HepG2 (cell line): ENCODE measurements at regions not wholly inside any gene's neighbourhood (a gene's known extent, or its start where the extent isn't known, plus 50 kb on each side); places are given as distances from the start of the nearest gene placed in this dataset.

ENCODE experiments used
- ATAC-seq: fragments of 200-7000 bp; cut with Tn5 transposase; 3 replicates; pipeline ENCODE4 v1.9.1; 2020; ENCODE audit warnings: mild to moderate bottlenecking, moderate library complexity
- BruUV-seq: library from RNA; stranded (reverse); fragments of 400-500 nt; replicated peaks from 2 replicates; lab custom pipeline; 2021; lab: Mats Ljungman, UMichigan
- CTCF ChIA-PET: fragments of 300-600 bp; formaldehyde crosslinking; extraction: SDS; loops from one replicate; lab custom pipeline; 2021; ENCODE audit warnings: low total read pairs, inconsistent platforms, low intra/inter-chr PET ratio; lab: Yijun Ruan, JAX
- POLR2A ChIA-PET: fragments of 350-600 bp; sonication (Branson Sonifier 250); formaldehyde crosslinking; loops from one replicate; lab custom pipeline; 2020; ENCODE audit warnings: antibody characterized with exemption, inconsistent platforms; lab: Yijun Ruan, JAX
- DNase-seq: peaks from one replicate; pipeline ENCODE4 v3.0.0-alpha.2; 2015; ENCODE audit warnings: low spot score
- FAIRE-seq: peaks from 3 replicates; lab custom pipeline; 2011; peaks lifted over from hg19 to GRCh38; lab: Jason Lieb, UNC
- H2AFZ ChIP-seq: one replicate; pipeline ENCODE4 v1.6.1; 2011; ENCODE audit warnings: low read length, inconsistent platforms
- H3K27ac ChIP-seq: fragments of 300-600 bp; 3 replicates; pipeline ENCODE4 v1.8.0; 2011; ENCODE audit warnings: mixed run types, mild to moderate bottlenecking, mixed read lengths, low read length, inconsistent platforms; ENCODE audit not compliant: insufficient read depth; ENCODE audit errors: extremely low read length
- H3K27me3 ChIP-seq, 2 experiments: fragments of 200-600 bp in 1 of 2; 2 replicates in 1 of 2; 3 replicates in 1 of 2; pipeline versions ENCODE4 v1.6.0 to v1.8.0; 2011; ENCODE audit warnings: low read length in 2 of 2, mild to moderate bottlenecking in 2 of 2, moderate library complexity in 2 of 2, inconsistent platforms in 1 of 2; ENCODE audit not compliant: insufficient read depth in 2 of 2, control insufficient read depth in 1 of 2
- H3K36me3 ChIP-seq, 2 experiments: fragments of 200-600 bp in 1 of 2; replicated peaks in 1 of 2; 2 replicates in 1 of 2; 3 replicates in 1 of 2; pipeline versions ENCODE4 v1.5.1 to v1.8.0; 2011; ENCODE audit warnings: low read length in 2 of 2, inconsistent platforms in 1 of 2; ENCODE audit not compliant: insufficient read depth in 2 of 2, control insufficient read depth in 1 of 2
- H3K4me1 ChIP-seq: 2 replicates; pipeline ENCODE4 v1.5.1; 2012; ENCODE audit warnings: low read length, inconsistent platforms; ENCODE audit not compliant: insufficient read depth
- H3K4me2 ChIP-seq: 2 replicates; pipeline ENCODE4 v1.6.0; 2011; ENCODE audit warnings: low read depth, low read length, inconsistent platforms
- H3K4me3 ChIP-seq, 3 experiments: fragments of 200-600 bp in 1 of 3; sonication (generic), shearing (Covaris generic) in 1 of 3; replicated peaks in 1 of 3; 2 replicates each; pipeline ENCODE4 v1.5.1; 2011 to 2016; ENCODE audit warnings: low read length in 3 of 3, inconsistent platforms in 2 of 3, low read depth in 2 of 3, mild to moderate bottlenecking in 2 of 3, control low read depth in 1 of 3, mixed read lengths in 1 of 3; ENCODE audit not compliant: insufficient read depth in 1 of 3
- H3K79me2 ChIP-seq: one replicate; pipeline ENCODE4 v1.6.1; 2011; ENCODE audit warnings: low read length, inconsistent platforms; ENCODE audit not compliant: insufficient read depth
- H3K9ac ChIP-seq: 2 replicates; pipeline ENCODE4 v1.6.0; 2011; ENCODE audit warnings: mild to moderate bottlenecking, low read depth, low read length, inconsistent platforms; ENCODE audit not compliant: insufficient read depth
- H3K9me3 ChIP-seq: 2 replicates; pipeline ENCODE4 v1.5.1; 2012; ENCODE audit warnings: mild to moderate bottlenecking, low read length
- H4K20me1 ChIP-seq: 2 replicates; pipeline ENCODE4 v1.6.0; 2011; ENCODE audit warnings: inconsistent platforms, mild to moderate bottlenecking, low read length, moderate library complexity; ENCODE audit not compliant: insufficient read depth
- ATF7-NPFF ChIP-seq: sonication (generic); formaldehyde crosslinking; IDR thresholded peaks from 2 replicates; pipeline ENCODE4 v1.8.1; 2023; ENCODE audit warnings: mild to moderate bottlenecking, low read depth, missing genetic modification reagents, moderate library complexity
- BHLHE40 ChIP-seq: IDR thresholded peaks from 2 replicates; pipeline ENCODE4 v1.6.1; 2011; ENCODE audit warnings: low read length, improper control_type of control experiment
- BRD4 ChIP-seq: sonication (generic); formaldehyde crosslinking; IDR thresholded peaks from 2 replicates; pipeline ENCODE4 v1.4.0; 2020; ENCODE audit warnings: missing genetic modification reagents
- DNMT1 ChIP-seq: sonication (generic); formaldehyde crosslinking; IDR thresholded peaks from 2 replicates; pipeline ENCODE4 v1.5.1; 2020; ENCODE audit warnings: mild to moderate bottlenecking, missing genetic modification reagents
- FOXO1 ChIP-seq: sonication (generic); formaldehyde crosslinking; IDR thresholded peaks from 2 replicates; pipeline ENCODE4 v1.4.0; 2020; ENCODE audit warnings: missing genetic modification reagents
- POLR2G ChIP-seq: fragments of 200-400 bp; formaldehyde crosslinking; IDR thresholded peaks from 2 replicates; pipeline ENCODE4 v1.6.1; 2018; ENCODE audit warnings: mild to moderate bottlenecking, low read depth, low read length, moderate library complexity
- REXO4 ChIP-seq: sonication (generic); formaldehyde crosslinking; IDR thresholded peaks from 2 replicates; pipeline ENCODE4 v1.8.0; 2022; ENCODE audit warnings: missing genetic modification reagents, mild to moderate bottlenecking, borderline replicate concordance
- SMARCC2 ChIP-seq: fragments of 450-650 bp; IDR thresholded peaks from 2 replicates; pipeline ENCODE4 v1.6.1; 2017; ENCODE audit warnings: antibody characterized with exemption, mild to moderate bottlenecking
- SMYD3 ChIP-seq: sonication (generic); formaldehyde crosslinking; IDR thresholded peaks from 2 replicates; pipeline ENCODE4 v1.8.1; 2023; ENCODE audit warnings: mild to moderate bottlenecking, missing genetic modification reagents
- SRY ChIP-seq: sonication (generic); formaldehyde crosslinking; IDR thresholded peaks from 2 replicates; pipeline ENCODE4 v1.8.0; 2022; ENCODE audit warnings: mild to moderate bottlenecking, missing genetic modification reagents
- TOE1 ChIP-seq: sonication (generic); formaldehyde crosslinking; IDR thresholded peaks from 2 replicates; pipeline ENCODE4 v1.4.0; 2020; ENCODE audit warnings: mild to moderate bottlenecking, missing genetic modification reagents
- ZMAT3 ChIP-seq: sonication (generic); formaldehyde crosslinking; conservative IDR thresholded peaks from 2 replicates; pipeline ENCODE4 v1.7.0; 2021; ENCODE audit warnings: missing genetic modification reagents
- ZMYM2 ChIP-seq: sonication (generic); formaldehyde crosslinking; IDR thresholded peaks from 2 replicates; pipeline ENCODE4 v1.8.0; 2022; ENCODE audit warnings: mild to moderate bottlenecking, missing genetic modification reagents
- ZNF17 ChIP-seq: sonication (generic); formaldehyde crosslinking; IDR thresholded peaks from 2 replicates; pipeline ENCODE4 v1.5.0; 2020; ENCODE audit warnings: mild to moderate bottlenecking, missing genetic modification reagents
- ZNF432 ChIP-seq: sonication (generic); formaldehyde crosslinking; IDR thresholded peaks from 2 replicates; pipeline ENCODE4 v1.5.0; 2020; ENCODE audit warnings: missing genetic modification reagents, mild to moderate bottlenecking, borderline replicate concordance
- in situ Hi-C: cut with HindIII; loops from 2 replicates; pipeline ENCODE4 v1.10.0; 2017; ENCODE audit warnings: low pct_unique_long_range_greater_than_20kb; ENCODE audit not compliant: extremely low pct_ligation_motif_present
- intact Hi-C: fragments of 100-400 bp; cut with micrococcal nuclease; formaldehyde crosslinking; loops from one replicate; pipeline ENCODE4 v1.10.0; 2022; ENCODE audit not compliant: unreplicated experiment
- TF ChIP-seq, protein P1 (sequence below): sonication (generic); formaldehyde crosslinking; IDR thresholded peaks from 2 replicates; pipeline ENCODE4 v1.4.0; 2020; ENCODE audit warnings: mild to moderate bottlenecking, missing genetic modification reagents
- TF ChIP-seq, protein P2 (sequence below): sonication (generic); formaldehyde crosslinking; IDR thresholded peaks from 2 replicates; pipeline ENCODE4 v1.5.1; 2020; ENCODE audit warnings: mild to moderate bottlenecking, missing genetic modification reagents
- TF ChIP-seq, protein P3 (sequence below): sonication (generic); formaldehyde crosslinking; IDR thresholded peaks from 2 replicates; pipeline ENCODE4 v1.5.0; 2020; ENCODE audit warnings: missing genetic modification reagents
- TF ChIP-seq, protein P4 (sequence below): sonication (generic); formaldehyde crosslinking; IDR thresholded peaks from 2 replicates; pipeline ENCODE4 v1.4.0; 2020; ENCODE audit warnings: missing genetic modification reagents

DNA sequence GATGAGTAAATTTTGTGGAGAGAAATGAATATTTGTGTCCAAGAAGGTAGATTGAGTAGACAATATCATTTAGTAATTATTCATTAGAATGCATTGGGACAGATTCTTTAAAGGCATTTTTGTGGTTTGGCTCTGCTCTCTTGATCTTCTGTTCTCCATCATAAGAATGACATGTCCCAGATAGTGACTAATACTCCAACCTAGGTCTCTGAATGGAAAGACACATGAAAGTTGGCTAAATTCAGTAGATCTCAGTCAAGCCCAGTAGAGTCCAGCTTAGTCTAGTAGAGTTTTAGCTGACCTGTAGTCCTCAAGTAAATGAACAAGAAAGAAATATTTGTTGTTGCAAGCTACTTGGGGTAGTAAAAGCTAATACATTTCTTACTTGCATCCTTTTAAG, 61.8 kb upstream of the DNAH14 start:
- Histone ChIP-seq H3K27ac (no peak overlapping the region), H3K9me3 (no peaks in the 10 kb centered on the region), H3K4me3 (no peak overlapping the region), H3K79me2 (no peaks in the 10 kb centered on the region), H3K36me3 (no peaks in the 10 kb centered on the region), H2AFZ (no peak overlapping the region), H3K9ac (no peak overlapping the region), H3K4me1 (no peaks in the 10 kb centered on the region), H3K4me2 (no peak overlapping the region), H3K27me3 (no peaks in the 10 kb centered on the region; a peak in 1 of 5 replicates), H4K20me1 (no peaks in the 10 kb centered on the region)
- CTCF ChIA-PET = no interaction called here
- BruUV-seq = no TSS peak
- DNase-seq (no peak), FAIRE-seq (no peak), ATAC-seq (no peak)
- in situ Hi-C loops = no loop called here
- intact Hi-C loops = no loop called here
- POLR2A ChIA-PET = no interaction called here
- no peak for TF ChIP-seq POLR2G
- TF ChIP-seq ZMAT3 (CRISPR knock-in tag) = no peak
- no peak for TF ChIP-seq ZNF17 (CRISPR knock-in tag)
- TF ChIP-seq TOE1 = no peak
- no peak for TF ChIP-seq REXO4
- TF ChIP-seq, protein P1, sequence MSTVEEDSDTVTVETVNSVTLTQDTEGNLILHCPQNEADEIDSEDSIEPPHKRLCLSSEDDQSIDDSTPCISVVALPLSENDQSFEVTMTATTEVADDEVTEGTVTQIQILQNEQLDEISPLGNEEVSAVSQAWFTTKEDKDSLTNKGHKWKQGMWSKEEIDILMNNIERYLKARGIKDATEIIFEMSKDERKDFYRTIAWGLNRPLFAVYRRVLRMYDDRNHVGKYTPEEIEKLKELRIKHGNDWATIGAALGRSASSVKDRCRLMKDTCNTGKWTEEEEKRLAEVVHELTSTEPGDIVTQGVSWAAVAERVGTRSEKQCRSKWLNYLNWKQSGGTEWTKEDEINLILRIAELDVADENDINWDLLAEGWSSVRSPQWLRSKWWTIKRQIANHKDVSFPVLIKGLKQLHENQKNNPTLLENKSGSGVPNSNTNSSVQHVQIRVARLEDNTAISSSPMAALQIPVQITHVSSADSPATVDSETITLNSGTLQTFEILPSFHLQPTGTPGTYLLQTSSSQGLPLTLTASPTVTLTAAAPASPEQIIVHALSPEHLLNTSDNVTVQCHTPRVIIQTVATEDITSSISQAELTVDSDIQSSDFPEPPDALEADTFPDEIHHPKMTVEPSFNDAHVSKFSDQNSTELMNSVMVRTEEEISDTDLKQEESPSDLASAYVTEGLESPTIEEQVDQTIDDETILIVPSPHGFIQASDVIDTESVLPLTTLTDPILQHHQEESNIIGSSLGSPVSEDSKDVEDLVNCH (CRISPR knock-in tag) = no peak
- no peak for TF ChIP-seq SMYD3
- no peak for TF ChIP-seq FOXO1 (CRISPR knock-in tag)
- TF ChIP-seq, protein P2, sequence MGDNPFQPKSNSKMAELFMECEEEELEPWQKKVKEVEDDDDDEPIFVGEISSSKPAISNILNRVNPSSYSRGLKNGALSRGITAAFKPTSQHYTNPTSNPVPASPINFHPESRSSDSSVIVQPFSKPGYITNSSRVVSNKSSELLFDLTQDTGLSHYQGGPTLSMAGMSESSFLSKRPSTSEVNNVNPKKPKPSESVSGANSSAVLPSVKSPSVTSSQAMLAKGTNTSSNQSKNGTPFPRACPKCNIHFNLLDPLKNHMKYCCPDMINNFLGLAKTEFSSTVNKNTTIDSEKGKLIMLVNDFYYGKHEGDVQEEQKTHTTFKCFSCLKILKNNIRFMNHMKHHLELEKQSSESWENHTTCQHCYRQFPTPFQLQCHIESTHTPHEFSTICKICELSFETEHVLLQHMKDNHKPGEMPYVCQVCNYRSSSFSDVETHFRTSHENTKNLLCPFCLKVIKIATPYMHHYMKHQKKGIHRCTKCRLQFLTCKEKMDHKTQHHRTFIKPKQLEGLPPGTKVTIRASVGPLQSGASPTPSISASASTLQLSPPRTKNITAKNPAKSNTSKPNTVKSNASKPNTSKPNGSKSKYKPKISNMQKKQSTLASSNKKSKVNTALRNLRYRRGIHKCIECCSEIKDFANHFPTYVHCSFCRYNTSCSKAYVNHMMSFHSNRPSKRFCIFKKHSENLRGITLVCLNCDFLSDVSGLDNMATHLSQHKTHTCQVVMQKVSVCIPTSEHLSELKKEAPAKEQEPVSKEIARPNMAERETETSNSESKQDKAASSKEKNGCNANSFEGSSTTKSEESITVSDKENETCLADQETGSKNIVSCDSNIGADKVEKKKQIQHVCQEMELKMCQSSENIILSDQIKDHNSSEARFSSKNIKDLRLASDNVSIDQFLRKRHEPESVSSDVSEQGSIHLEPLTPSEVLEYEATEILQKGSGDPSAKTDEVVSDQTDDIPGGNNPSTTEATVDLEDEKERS (CRISPR knock-in tag) = no peak
- TF ChIP-seq, protein P3, sequence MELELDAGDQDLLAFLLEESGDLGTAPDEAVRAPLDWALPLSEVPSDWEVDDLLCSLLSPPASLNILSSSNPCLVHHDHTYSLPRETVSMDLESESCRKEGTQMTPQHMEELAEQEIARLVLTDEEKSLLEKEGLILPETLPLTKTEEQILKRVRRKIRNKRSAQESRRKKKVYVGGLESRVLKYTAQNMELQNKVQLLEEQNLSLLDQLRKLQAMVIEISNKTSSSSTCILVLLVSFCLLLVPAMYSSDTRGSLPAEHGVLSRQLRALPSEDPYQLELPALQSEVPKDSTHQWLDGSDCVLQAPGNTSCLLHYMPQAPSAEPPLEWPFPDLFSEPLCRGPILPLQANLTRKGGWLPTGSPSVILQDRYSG (CRISPR knock-in tag) = no peak
- TF ChIP-seq ZNF432 = no peak
- TF ChIP-seq, protein P4, sequence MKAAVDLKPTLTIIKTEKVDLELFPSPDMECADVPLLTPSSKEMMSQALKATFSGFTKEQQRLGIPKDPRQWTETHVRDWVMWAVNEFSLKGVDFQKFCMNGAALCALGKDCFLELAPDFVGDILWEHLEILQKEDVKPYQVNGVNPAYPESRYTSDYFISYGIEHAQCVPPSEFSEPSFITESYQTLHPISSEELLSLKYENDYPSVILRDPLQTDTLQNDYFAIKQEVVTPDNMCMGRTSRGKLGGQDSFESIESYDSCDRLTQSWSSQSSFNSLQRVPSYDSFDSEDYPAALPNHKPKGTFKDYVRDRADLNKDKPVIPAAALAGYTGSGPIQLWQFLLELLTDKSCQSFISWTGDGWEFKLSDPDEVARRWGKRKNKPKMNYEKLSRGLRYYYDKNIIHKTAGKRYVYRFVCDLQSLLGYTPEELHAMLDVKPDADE (CRISPR knock-in tag) = no peak
- TF ChIP-seq SRY (CRISPR knock-in tag) = no peak
- TF ChIP-seq ZMYM2 (CRISPR knock-in tag) = no peak
- no peak for TF ChIP-seq DNMT1 (CRISPR knock-in tag)
- TF ChIP-seq BRD4 (CRISPR knock-in tag) = no peak
- TF ChIP-seq SMARCC2 = no peak
- no peak for TF ChIP-seq ATF7-NPFF (CRISPR knock-in tag)
- TF ChIP-seq BHLHE40 = no peak
